ENCODE measurements at regions not wholly inside any gene's neighbourhood (a gene's known extent, or its start where the extent isn't known, plus 50 kb on each side); places are given as distances from the start of the nearest gene placed in this dataset.

DNA sequence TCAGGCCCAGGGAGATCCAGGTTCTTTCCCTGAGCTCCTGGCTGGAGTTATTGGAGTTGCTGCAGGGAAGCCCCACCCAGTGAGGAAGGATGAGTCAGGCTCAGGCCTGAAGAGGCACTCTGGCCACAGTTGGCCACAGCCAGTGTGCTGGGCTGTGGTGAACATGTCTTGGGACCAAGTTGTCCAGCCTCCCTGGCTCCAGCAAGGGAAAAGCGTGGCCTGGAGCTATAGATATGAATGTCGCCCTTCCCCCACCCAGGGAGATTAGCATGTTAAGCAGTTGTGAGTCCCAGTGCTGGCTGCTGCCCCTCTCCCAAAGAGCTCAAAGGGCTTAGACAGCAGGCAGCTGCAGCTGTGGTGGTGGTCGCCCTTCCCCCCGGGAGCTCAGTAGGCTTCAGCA lies 963.2 kb downstream of the ROBO2 start:
- TF ChIP-seq POLR2A (IDR thresholded peaks at IDR 0.05): no peak
- TF ChIP-seq, protein P1, sequence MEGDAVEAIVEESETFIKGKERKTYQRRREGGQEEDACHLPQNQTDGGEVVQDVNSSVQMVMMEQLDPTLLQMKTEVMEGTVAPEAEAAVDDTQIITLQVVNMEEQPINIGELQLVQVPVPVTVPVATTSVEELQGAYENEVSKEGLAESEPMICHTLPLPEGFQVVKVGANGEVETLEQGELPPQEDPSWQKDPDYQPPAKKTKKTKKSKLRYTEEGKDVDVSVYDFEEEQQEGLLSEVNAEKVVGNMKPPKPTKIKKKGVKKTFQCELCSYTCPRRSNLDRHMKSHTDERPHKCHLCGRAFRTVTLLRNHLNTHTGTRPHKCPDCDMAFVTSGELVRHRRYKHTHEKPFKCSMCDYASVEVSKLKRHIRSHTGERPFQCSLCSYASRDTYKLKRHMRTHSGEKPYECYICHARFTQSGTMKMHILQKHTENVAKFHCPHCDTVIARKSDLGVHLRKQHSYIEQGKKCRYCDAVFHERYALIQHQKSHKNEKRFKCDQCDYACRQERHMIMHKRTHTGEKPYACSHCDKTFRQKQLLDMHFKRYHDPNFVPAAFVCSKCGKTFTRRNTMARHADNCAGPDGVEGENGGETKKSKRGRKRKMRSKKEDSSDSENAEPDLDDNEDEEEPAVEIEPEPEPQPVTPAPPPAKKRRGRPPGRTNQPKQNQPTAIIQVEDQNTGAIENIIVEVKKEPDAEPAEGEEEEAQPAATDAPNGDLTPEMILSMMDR (IDR thresholded peaks at IDR 0.05): no peak

Measured in Peyer's patch (tissue), 4 donors.